ENCODE measurements at regions not wholly inside any gene's neighbourhood (a gene's known extent, or its start where the extent isn't known, plus 50 kb on each side); places are given as distances from the start of the nearest gene placed in this dataset.

DNA sequence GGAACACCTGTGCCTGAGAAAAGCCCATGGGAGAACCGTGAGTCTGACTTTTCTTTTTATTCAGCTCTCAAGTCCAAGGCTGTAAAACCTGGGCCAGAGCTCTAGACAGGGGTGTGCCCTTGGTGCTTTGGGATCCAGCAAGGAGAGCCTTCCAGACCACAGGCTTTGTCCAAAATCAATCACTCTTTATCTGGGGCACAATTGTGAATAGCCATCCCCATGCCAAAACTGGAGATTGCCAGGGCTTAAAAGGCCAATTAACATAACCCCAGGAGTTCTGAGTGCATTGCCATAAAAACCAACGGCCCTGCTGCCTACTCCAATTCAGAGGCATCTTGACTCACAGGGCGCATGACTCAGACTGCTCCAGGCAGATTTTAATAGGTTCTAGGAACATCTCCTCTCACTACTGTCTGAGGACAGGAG lies 391.8 kb downstream of the ARHGEF28 start:
- H3K4me3 ChIP-seq (ENCODE audit: low read depth, low read length), result no peak overlapping the region
- TF ChIP-seq, protein P1, sequence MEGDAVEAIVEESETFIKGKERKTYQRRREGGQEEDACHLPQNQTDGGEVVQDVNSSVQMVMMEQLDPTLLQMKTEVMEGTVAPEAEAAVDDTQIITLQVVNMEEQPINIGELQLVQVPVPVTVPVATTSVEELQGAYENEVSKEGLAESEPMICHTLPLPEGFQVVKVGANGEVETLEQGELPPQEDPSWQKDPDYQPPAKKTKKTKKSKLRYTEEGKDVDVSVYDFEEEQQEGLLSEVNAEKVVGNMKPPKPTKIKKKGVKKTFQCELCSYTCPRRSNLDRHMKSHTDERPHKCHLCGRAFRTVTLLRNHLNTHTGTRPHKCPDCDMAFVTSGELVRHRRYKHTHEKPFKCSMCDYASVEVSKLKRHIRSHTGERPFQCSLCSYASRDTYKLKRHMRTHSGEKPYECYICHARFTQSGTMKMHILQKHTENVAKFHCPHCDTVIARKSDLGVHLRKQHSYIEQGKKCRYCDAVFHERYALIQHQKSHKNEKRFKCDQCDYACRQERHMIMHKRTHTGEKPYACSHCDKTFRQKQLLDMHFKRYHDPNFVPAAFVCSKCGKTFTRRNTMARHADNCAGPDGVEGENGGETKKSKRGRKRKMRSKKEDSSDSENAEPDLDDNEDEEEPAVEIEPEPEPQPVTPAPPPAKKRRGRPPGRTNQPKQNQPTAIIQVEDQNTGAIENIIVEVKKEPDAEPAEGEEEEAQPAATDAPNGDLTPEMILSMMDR (IDR thresholded peaks at IDR 0.05; ENCODE audit: low read depth, low read length), result no peak

DNA sequence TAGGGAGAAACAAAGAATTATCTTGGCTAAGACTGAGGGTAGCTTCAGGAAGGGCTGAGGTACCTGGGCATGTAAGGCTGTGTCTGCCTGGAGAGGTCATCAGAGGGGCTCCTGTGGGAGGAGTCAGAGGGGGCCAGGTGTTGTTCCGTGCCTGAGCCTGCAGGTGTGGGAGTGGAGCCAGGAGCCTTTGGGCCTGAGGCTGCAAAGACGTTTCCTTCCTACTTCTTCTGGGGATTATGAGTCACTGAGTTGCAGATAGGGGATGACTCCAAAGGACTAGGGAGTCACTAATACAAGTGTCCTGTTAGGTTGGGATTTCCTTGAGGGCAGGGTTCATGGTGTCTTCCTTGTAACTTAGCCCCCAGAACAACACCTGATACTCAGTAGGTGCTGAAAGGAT lies 391.1 kb downstream of the ARHGEF28 start:
- TF ChIP-seq, protein P1 (IDR thresholded peaks at IDR 0.05; ENCODE audit: low read depth, low read length), result no peak

DNA sequence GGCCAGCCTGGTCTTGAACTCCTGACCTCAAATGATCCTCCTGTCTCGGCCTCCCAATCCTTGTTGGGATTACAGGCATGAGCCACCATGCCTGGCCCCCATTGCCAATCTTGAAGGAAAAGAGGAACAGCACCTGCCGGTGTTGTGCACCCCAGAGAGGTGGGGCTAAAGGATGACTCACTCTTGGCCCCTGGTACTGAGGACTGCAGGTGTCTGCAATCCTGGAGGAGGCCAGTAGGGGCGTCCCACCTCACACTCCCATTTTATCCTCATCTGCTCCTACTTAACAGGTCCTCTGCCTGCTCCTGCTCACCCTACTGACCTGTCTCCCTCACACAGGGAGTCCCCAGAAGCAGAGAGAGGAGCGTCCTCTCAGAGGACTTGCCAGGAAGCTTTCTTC lies 390.4 kb downstream of the ARHGEF28 start:
- H3K4me3 ChIP-seq (ENCODE audit: low read depth, low read length), result no peak overlapping the region
- TF ChIP-seq, protein P1 (IDR thresholded peaks at IDR 0.05; ENCODE audit: low read depth, low read length), result peak; percentile 7; the same call in 1 of the 2 replicates

More for the DNA sequence above, 391.1 kb downstream of the ARHGEF28 start:
- no peak overlapping the region for H3K4me3 ChIP-seq (ENCODE audit: low read depth, low read length)

DNA sequence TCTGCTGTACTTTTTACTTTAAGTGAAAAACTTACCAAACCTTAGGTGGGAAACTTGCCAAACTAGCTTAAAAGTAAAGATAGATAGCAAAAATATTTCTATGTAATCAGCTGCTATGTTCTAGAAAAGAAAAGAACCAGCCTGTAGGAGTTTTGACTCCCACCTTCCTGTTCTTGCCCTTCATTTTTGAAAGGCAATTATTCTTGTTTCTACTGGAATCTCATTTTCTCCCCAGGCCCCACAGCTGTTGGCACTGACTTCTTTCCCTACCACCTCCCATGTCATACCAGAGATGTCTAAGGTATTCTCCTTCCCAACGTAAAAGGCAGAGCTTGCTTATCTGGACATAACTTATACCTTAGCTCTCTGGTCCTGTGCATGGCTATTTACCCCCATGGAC lies 389.7 kb downstream of the ARHGEF28 start:
- no peak overlapping the region for H3K4me3 ChIP-seq (ENCODE audit: low read depth, low read length)
- TF ChIP-seq, protein P1 (IDR thresholded peaks at IDR 0.05; ENCODE audit: low read depth, low read length), result no peak

DNA sequence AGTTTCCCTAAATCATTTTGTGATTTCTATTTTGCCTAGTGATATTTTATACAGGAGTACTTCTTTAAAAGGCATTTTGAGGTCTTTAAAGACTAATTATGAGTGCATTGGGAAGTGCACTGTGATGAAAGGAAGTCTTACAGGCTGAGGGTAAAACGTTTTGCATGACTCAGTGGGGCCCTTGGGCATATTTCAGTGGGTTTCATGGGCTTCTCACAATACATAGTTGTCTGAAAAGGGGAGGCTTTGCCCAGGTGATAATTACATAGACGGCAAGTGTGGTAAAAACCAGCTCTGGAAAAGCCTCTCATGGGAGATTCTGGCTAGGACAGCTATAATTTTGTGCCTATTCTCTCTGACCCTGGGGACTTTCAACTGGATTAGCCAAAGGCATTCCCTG lies 387.2 kb downstream of the ARHGEF28 start:
- TF ChIP-seq, protein P1 (IDR thresholded peaks at IDR 0.05; ENCODE audit: low read depth, low read length), result no peak
- no peak overlapping the region for H3K4me3 ChIP-seq (ENCODE audit: low read depth, low read length)

DNA sequence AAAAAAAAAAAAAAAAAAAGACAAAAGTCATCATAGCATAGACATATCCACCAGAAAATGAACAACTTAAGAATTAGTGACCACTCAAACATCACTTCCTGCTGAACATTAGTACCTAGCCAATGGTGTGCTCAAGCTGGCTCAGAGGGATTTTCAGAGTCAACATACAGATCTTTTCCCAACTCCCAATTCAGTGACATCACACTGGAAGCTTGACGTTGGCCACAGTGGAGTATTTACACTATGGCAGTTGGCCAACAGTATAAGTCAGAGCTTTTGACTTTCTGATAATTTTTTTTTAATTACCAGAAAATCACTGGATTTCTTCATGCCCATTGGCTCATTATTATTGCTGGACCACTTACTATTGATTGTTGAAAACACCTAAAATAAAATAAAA lies 383.5 kb downstream of the ARHGEF28 start:
- H3K4me3 ChIP-seq (ENCODE audit: low read depth, low read length), result no peak overlapping the region
- TF ChIP-seq, protein P1 (IDR thresholded peaks at IDR 0.05; ENCODE audit: low read depth, low read length), result no peak

DNA sequence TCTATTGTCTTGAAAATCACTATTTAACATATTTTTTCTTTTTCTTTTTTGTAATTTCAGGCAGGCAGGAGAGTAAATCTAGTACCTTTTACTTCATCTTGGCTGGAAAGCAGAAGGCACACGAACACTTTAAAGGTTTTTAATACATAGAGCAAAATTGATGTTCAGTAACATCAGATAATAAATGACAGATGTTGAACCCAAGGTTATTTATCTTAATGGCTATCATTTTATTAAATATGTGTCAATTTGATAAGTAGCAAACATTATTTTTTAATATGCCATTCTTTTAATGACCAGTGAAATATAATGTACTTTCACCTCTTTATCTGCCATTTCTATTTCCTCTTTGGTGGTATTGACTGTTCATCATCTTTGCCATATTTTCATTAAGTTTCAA lies 381.2 kb downstream of the ARHGEF28 start:
- TF ChIP-seq, protein P1 (IDR thresholded peaks at IDR 0.05; ENCODE audit: low read depth, low read length), result no peak
- no peak overlapping the region for H3K4me3 ChIP-seq (ENCODE audit: low read depth, low read length)

Data from WI38 (cell line).